ENCODE measurements at regions not wholly inside any gene's neighbourhood (a gene's known extent, or its start where the extent isn't known, plus 50 kb on each side); places are given as distances from the start of the nearest gene placed in this dataset.

DNA sequence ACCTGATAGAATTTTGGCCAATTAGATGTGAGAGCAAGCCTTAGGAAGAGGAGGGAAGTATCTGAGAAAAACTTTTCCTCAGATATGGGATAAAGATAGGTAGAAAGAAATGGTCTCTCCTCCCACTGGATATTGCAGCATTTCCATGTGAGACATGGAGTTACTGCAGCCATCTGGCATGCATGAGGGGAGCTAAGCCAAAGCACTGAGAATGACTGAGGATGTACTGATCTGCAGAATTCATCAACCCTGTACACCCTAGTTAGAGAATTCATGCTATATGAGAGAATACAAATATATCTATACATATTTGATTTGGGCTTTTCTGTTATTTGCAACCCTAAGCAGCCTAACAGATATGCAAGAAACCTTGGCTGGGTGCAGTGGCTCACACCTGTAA, 52.5 kb upstream of the RPL34 start:
- DNase-seq = no peak

DNA sequence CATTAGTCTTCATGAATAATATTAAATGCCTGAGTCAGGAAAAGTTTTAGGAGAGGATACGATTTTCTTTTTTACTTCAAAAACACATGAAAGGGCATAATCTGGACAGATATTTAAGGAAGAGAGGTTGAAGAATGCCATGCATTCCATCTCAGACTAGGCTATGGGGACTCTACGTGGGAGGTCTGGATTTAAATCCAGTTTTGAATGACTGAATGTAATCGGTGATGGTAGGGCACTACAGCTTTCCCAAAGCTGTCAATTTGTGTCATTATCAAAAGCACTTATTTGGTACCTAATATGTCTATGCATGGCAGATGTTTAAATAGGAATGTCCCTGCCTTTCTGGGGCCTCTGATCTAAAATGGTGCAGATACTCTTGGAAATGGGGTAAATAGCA, 59.3 kb upstream of the RPL34 start:
- no peak for DNase-seq

DNA sequence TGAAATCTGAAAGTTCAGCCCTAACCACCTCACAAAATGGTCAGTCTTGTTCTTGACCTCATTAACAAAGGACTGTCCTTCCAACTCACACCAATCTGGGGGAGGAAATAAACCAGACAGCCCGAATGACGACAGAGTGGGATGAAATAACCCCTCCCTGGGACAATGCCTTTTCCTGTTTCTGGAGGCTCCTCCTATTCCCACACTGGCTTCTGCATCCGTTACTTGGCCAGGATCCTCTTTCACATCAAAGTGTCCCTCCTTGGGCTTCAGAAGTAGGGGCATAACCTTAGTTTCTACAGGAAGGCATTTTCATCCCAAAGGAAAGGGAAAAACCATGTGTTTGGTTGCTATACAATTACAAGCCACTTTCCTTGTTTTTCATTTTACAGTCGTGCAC, 59.8 kb upstream of the RPL34 start:
- DNase-seq = no peak

DNA sequence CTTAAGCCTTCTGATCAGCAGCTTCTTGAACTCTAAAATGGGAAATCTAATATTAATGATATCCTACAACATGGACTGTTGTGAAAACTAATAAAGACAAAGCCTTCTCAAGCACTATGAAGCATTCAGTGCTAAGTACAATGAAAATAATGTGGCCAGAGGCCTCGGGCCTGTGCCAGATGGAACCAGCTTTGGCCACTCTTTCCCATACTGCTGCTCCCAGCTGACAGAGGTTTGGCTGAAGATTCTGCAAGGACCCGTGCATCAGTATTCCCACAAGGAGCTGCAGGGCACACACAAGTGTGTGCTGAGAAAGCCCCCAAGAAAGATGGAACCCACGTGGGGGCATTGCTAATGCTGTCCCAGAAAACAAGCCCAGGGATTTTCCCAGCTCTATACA, 60.5 kb upstream of the RPL34 start:
- DNase-seq = no peak

DNA sequence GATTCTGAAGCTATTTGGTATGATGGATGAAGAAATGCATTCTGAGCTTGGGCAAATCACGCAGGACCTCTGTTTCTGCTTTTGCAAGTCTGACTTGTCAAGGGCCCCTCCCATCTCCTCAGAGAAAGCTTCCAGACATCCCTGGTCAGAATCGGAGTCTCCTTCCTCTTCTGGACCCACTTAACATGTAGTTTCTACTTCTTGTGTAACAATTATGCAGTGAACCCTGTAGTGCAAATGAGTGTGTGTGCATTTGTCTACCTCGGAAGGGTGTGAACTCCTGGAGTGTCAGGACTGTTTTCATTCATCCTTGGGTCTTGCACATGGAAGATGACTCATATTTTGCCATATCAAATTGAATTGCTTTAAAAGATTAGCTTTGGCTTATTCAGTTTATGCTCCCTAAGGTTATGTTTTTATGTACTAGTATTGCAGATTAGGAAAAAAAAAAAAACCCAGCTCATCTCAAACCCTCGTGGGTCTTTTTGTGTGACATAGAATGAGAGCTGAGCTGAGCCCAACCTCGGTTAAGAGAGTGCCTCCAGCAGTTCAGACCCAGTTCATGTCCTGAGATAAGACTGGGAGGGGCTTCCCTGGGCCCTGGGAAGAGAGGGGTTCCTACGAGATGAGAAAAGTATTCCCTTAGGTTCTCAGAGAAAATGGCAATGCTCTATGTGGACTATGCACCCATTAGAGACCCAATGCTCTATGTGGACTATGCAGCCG, 61.1 kb upstream of the RPL34 start:
- no peak for DNase-seq

GRCh38 chr4:108556588-108557200, 63.7 kb upstream of the RPL34 start:
- DNase-seq = no peak

DNA sequence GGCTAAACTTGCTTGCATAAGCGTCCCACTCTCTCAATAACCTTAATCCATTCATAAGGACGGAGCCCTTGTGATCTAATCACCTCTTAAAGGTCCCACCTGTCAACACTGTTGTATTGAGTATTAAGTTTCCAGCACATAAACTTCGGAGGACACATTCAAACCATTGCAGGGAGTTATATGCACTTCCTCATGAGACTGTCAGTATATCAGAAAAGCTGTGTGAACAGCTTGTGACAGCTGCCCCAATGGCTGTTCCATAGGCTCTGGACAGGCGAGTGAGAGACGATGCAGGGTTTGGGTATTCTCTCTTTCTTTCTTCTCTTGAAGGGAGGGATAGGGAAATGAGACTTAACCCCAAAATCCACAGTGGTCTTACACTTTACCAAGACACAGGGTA, 64.2 kb upstream of the RPL34 start:
- no peak for DNase-seq

GRCh38 chr4:108555701-108556100, 64.7 kb upstream of the RPL34 start:
- DNase-seq = no peak

GRCh38 chr4:108547682-108548081, 72.7 kb upstream of the RPL34 start:
- DNase-seq = no peak

DNA sequence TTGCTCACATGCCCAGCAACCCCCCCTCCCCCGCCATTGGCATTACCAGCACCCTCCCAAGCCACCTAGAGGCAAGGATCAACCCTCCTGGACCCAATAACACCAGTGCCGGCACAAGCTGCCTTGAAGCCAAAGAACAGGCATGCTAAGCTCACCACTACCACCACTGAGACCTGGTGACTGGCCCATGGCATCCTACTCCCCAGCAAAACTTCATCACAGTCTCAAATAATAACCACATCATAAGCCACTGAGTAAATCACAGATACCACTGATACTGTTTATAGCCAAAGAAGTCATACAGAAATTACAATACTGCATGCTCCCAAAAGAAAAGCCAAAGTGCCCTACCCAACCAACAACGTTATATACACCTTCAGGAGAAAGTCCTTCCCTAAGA, 73.6 kb upstream of the RPL34 start:
- DNase-seq = no peak

GRCh38 chr4:108544481-108544880, 75.9 kb upstream of the RPL34 start:
- DNase-seq = no peak

DNA sequence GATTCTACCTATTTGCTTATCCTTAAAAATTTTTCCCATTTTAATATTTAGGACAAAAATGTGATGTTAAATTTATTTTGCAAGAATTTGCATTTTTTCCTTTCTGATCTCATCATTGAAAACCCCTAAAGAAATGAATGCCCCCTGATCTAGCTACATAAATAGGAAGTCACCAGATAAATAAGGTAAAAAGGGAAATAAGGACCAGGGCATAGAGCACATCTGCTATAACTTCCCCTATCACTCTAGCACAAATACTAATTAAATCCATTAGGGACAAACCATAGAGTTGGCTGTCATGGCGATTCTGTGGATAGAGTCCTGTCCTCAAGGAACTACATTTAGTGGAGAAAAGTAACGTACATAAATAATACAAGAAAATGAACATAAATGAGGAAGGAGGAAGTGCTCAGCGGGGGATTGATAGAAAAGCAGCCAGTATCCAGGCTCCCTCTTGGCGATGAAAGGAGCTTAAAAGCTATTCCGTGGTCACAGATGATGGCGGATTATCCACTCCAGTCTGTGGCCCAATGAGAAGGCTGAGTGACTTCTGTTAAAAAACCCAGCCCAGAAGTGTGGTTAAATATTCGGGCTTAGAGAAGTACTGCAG, 76.9 kb upstream of the RPL34 start:
- DNase-seq = no peak

DNA sequence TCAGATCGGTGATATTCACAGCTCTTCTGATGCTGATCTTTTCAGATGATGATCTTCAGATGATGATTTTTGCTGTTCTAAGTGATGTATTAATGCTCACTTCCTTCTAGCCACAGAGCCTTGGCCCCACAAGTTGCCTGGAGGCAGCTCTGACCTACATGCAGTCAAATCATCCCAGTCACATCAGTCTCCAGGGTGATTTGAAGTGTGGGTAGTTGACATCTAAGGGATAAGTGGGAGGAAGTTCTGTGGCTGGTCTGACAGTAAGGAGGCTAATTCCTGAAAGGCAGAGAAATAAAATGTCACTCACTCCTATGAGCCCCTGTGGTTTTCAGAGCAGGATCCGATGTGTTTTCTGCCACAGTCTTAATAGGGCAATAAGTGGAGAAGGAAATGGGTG, 79.8 kb upstream of the RPL34 start:
- no peak for DNase-seq

DNA sequence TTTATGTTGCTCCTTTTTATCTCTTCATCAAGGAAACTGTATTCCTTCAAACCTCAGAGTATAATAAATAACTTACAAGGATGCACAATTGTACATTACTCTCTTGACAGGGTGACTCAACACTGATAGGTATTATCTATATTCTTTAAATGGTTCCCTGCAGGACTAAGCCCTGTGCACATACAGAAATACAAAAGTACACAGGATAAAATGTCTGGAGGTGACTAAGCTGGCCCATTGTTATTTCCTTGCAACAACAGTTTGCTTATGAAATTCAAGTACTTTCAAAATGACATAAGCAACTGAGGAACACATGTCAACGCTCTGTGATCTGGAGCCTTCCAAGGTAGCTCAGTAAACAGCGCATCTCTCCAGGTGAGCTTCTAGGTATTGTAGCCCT, 83.8 kb upstream of the RPL34 start:
- DNase-seq = no peak

- no peak for DNase-seq
Measured at GRCh38 chr4:108535757-108536156, 84.6 kb upstream of the RPL34 start.

- DNase-seq = no peak
Measured at GRCh38 chr4:108533876-108534275, 86.5 kb upstream of the RPL34 start.

GRCh38 chr4:108533245-108533844, 87.0 kb upstream of the RPL34 start:
- DNase-seq = no peak

DNA sequence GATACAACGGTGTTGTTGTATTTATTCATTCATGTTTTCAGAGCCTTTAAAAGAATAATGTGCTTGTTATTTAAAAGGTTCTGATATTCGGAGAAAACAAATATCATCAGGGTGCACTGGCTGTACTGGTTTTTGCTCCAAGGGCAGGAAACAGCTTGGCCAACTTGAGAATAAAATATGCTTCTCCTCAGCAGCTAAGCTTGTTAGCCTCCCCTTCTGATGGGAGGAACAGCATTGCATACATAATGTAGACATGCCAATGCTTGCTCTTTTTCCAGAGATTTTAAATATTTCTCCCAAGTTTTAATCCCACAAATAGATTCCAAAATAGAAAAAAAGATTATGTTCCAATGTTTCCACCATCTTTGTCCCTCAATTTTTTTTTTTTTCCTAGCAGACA, 87.6 kb upstream of the RPL34 start:
- DNase-seq = no peak

- no peak for DNase-seq
Measured at GRCh38 chr4:108532187-108532586, 88.2 kb upstream of the RPL34 start.

DNA sequence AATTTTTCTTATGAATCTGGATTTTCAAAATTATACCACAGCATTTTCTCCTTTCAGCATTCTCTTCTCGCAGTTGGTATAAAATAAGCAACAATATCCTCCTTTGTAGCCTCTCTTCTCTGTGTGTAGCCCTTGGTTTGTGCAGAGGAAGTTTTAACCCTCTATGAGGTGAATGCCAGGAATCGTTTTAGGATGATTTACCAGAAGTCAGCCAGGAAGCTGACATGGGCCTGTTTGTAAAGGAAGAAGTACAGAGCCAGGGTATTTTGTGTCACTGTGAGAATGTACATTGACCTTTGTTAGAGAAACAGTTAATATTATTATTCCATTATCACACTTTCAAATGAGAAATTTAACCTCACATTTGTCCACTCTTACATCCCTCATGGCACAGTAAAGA, 88.9 kb upstream of the RPL34 start:
- no peak for DNase-seq

GRCh38 chr4:108529984-108530905, 90.1 kb upstream of the RPL34 start:
- DNase-seq = no peak

- DNase-seq = no peak
Measured at GRCh38 chr4:108529102-108529501, 91.3 kb upstream of the RPL34 start.

DNA sequence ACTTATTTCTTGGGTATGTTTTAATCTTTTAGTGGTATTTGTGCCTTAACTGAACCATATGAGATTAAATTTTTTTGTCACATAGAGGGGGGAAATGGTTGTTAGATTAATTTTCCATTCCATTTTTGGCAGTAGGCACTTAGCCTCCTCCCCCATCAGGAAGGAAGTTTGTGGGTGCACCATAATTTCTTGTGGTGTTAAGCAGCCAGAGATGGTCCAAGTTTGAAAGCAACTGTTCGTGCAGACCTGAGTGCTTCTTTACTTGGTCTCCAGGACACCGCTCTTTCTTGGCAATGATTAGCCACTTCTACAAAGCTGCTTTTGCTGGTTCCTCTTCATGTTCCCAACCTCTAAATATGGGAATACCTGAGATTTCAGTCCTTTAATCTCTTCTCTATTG, 92.7 kb upstream of the RPL34 start:
- no peak for DNase-seq

Data from NCI-H1092 treated with DMSO at 0.1 percent for 48 hours (cell line).